ENCODE measurements at regions not wholly inside any gene's neighbourhood (a gene's known extent, or its start where the extent isn't known, plus 50 kb on each side); places are given as distances from the start of the nearest gene placed in this dataset.

DNA sequence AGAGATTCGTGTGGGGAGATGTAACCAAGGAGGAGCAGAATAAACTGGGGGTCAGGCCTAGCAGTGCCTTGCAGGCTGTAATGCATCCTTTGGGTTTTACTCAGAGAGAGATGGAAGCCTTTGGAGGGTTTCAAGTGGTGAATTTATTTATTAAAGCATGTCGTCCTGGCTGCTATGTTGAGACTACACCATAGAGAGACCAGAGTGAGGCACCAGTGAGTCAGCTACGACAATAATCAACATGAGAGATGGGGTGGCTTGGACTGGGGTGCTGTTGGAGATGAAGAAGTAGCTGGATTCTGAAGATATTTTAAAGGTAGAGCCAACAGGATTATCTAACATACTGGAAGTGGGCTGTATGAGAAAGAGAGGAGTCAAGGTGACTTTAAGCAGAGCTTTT, 335.3 kb upstream of the ARHGEF26 start:
- TF ChIP-seq POLR2A (IDR thresholded peaks at IDR 0.05; ENCODE audit: low read length) (no peak), GATA1 (IDR thresholded peaks at IDR 0.05; ENCODE audit: low read depth, low read length) (no peak)
